CD4-positive, alpha-beta T cell treated with Interleukin-12 subunit alpha and Interleukin-12 subunit beta, for 1 hour (primary cell): ENCODE measurements at regions not wholly inside any gene's neighbourhood (a gene's known extent, or its start where the extent isn't known, plus 50 kb on each side); places are given as distances from the start of the nearest gene placed in this dataset.

Experiments used
- DNase-seq: peaks from one replicate; pipeline ENCODE4 v3.0.0-alpha.2; 2020

- no peak for DNase-seq
Observed at GRCh38 chr1:99587008-99587407, 58.9 kb upstream of the PALMD start.

- DNase-seq, result no peak
Observed at GRCh38 chr1:99589186-99589636, 56.7 kb upstream of the PALMD start.

- DNase-seq, result no peak
Observed at GRCh38 chr1:99590578-99591209, 55.2 kb upstream of the PALMD start.

GRCh38 chr1:99591886-99592285, 54.0 kb upstream of the PALMD start:
- no peak for DNase-seq

- DNase-seq, result no peak
Observed at GRCh38 chr1:99594205-99594604, 51.7 kb upstream of the PALMD start.

DNA sequence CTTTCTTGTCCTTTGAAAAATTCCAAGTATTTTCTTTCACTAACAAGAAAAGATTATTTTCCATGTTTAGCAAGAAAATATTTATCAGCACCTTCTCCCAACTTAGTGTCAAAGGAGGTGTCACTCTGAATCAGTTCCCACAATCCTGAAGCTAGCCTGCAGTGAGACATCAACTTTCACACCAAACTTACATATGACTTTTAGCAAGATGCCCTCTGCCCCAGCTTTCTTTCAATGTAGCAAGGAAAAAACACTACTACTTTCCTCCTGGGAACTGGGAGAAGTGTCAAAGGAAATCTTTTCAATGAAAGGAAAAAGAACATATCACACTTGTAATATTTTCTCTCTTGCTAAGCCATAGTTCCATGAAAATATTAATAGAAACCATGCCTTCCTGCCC, 50.9 kb upstream of the PALMD start:
- DNase-seq, result no peak

DNA sequence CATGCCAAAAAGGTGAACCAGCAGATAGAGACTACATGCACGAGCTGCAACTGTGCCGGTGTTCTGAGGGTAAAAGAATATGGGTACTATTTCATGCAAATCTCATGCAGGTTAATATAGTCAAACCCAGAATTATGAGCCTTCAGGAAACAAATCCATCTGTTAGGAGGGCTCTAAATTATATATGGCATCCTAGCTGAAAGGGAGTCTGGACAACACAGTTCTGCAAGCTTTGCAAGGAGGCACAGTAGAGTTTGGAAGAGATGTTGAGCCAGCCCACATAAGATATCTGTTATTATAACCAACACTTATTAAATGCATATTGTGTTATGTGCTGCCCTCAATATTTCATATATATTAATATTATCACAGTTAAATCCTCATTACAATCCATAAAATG, 50.5 kb upstream of the PALMD start:
- no peak for DNase-seq
